HL-60/S4 (cell line): ENCODE measurements at regions not wholly inside any gene's neighbourhood (a gene's known extent, or its start where the extent isn't known, plus 50 kb on each side); places are given as distances from the start of the nearest gene placed in this dataset.
"Not testable (repeated sequence)": the region's sequence is repeated elsewhere in the genome, so short reads cannot be mapped to it uniquely, and the experiment has no call there.

Experiments
- in situ Hi-C: fragments of 300-500 bp; cut with MboI; formaldehyde crosslinking; loops from 2 replicates; pipeline ENCODE4 v1.14.3; 2022; ENCODE audit warnings: low sequenced_read_pairs

GRCh38 chr7:13728430-13728829 lies 261.0 kb downstream of the ETV1 start:
- in situ Hi-C loops, result not testable (repeated sequence)

- in situ Hi-C loops, result no loop called here
These were observed 257.8 kb downstream of the ETV1 start for GRCh38 chr7:13731643-13732042.

GRCh38 chr7:13737563-13737962 lies 251.9 kb downstream of the ETV1 start:
- in situ Hi-C loops, result no loop called here

GRCh38 chr7:13742126-13742525 lies 247.3 kb downstream of the ETV1 start:
- in situ Hi-C loops, result no loop called here

GRCh38 chr7:13742811-13743210 lies 246.7 kb downstream of the ETV1 start:
- in situ Hi-C loops, result no loop called here

- in situ Hi-C loops, result no loop called here
These were observed 246.2 kb downstream of the ETV1 start for GRCh38 chr7:13743226-13743625.

DNA sequence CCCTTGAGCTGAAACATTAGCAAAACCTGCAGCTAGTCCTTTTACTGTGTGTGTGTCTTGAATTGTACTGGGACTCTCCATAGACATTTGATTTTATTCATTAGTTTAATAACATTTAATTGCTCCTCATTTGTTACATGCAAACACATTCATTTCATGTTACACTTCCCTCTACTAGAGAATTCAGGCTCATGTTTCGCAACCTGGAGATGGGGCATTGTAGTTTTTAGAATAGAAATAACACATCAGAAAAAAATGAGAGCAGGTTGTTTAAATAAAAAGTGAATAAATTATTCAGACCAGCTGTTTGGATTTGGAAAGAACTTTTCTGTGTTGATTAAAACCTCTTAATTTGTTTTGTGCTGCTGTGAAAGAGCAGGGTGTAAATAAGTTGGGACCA lies 243.9 kb downstream of the ETV1 start:
- in situ Hi-C loops, result no loop called here

GRCh38 chr7:13748998-13749397 lies 240.5 kb downstream of the ETV1 start:
- in situ Hi-C loops, result no loop called here

DNA sequence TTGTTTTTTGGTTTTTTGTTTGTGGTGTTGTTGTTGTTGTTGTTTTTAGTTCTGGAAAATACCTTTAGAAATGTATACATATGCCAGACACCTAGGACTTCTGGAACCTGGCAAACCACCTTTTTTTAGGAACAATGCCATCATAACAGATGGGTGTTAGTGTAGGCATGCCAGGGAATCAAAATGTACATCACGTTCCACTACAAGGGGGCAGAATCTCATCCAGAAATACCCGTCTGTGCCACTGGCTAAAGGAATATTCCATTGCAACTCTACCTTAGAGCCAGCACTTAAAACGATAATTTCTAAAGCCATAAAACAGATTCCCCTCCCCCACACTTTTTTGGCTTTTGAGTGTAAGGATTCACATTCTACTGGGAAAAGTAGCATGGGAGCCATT lies 239.8 kb downstream of the ETV1 start:
- in situ Hi-C loops, result no loop called here

DNA sequence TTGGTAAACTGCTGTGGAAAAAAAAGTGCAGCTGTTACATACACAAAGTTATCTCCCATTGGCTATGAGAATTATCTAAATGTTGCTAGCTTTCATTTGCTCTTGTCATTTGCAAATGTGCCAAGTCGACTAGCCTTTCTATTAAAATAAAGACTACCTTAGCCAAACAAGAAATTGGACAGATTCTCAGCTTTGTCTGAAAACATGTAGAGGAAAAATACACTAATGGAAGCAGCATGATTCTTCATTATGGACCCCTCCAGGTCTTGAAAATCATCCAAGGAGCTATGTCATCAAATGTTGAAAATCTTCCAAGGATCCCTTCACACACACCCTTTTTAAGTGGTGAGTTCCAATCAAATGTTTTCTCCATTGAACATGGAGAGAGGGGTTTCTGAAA lies 237.7 kb downstream of the ETV1 start:
- in situ Hi-C loops, result no loop called here

DNA sequence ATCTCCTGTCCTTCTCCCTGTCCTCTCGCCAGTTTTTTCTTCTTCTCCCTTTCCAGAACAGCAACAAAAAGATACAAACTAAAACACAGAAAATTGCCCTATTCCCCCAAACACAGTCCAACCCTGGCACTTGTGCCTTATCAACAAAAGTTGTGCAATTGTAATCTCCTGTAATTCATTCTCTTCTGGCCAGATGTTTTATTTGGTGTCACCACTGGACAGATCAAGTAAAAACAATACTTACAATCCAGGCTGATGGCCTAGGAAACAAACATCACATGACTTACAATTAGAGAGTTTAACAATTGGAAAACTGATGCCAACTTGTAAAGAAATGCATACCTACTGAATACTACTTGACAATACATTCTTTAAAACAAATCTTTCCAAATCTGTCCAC lies 231.6 kb downstream of the ETV1 start:
- in situ Hi-C loops, result no loop called here

GRCh38 chr7:13765853-13766252 lies 223.6 kb downstream of the ETV1 start:
- in situ Hi-C loops, result not testable (repeated sequence)

DNA sequence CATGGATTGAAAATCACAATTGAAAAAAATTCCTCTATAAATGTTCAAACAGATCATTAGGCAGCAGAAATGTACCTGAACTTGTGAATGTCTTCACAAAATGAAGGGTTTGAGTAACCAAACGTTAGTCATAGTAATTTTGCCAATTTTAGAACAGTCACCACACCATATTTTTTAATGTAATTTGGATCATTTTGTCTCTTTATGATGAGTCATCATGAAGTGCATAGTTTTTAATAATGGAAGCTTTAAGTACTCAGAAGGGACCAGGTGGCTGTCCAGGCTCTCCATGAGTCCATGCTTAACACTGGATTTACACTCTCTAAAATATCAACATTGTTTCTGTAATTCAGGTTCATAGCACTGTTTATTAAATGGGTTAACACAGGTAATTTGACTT lies 219.2 kb downstream of the ETV1 start:
- in situ Hi-C loops, result no loop called here

DNA sequence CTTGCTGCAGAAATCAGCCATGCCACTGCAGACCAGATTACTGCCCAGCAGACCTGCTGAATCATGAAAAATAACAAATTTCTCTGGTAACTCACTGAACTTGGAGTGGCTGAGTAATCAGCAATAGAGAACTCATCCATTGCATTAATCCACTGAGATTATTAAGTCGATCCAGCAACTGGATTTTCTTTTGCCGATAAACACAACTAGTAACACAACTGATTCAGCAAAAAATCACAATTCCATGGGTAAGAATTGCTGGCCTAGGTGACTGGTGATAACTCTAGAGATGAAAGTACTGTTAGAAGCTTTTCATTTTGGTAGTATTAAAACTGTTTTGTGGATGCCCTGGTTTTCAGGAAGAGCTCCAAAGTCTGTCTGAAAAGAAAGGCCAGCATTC lies 214.5 kb downstream of the ETV1 start:
- in situ Hi-C loops, result no loop called here

- in situ Hi-C loops, result no loop called here
These were observed 212.2 kb downstream of the ETV1 start for GRCh38 chr7:13777242-13777641.

- in situ Hi-C loops, result no loop called here
These were observed 210.5 kb downstream of the ETV1 start for GRCh38 chr7:13778967-13779366.

GRCh38 chr7:13790611-13791010 lies 198.9 kb downstream of the ETV1 start:
- in situ Hi-C loops, result no loop called here

GRCh38 chr7:13792208-13792607 lies 197.3 kb downstream of the ETV1 start:
- in situ Hi-C loops, result no loop called here

- in situ Hi-C loops, result no loop called here
These were observed 195.5 kb downstream of the ETV1 start for GRCh38 chr7:13793926-13794325.

GRCh38 chr7:13794581-13794980 lies 194.9 kb downstream of the ETV1 start:
- in situ Hi-C loops, result no loop called here

DNA sequence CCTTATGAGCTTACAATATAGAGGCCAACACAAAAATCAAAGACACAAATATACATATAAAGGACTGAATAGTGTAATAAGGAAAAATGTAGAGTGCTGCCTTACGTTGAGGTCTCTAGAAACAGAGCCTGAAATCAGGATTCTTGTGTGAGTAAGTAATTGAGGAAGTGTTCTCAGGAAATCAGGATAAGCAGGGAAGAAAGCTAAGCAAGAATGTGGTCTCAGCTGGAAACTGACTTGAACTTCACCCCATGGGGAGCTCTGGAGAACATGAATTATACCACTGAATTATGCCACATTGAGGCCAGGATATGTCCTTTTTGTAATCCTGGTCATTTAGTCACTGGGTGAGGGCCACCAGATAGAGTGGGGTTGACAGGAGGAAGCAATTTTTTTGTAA lies 191.9 kb downstream of the ETV1 start:
- in situ Hi-C loops, result no loop called here

GRCh38 chr7:13800694-13801448 lies 188.6 kb downstream of the ETV1 start:
- in situ Hi-C loops, result no loop called here

DNA sequence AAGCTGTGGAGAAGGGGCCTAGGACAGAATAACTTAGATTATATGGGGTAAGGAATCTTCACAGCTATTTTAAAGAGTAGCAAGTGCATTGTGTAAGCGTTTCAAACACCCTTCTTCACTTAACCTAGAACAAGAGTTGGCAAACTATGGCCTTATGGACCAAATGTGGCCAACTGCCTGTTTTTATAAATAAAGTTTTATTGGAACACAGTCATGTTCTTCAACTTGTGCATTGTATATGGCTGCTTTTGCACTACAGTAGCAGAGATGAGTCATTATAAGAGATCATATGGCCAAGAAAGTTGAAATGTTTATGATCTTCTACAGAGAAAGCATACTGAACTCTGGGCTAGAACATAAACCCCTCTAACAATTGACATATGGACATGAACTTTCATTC lies 187.8 kb downstream of the ETV1 start:
- in situ Hi-C loops, result no loop called here
